ENCODE measurements at regions not wholly inside any gene's neighbourhood (a gene's known extent, or its start where the extent isn't known, plus 50 kb on each side); places are given as distances from the start of the nearest gene placed in this dataset.

DNA sequence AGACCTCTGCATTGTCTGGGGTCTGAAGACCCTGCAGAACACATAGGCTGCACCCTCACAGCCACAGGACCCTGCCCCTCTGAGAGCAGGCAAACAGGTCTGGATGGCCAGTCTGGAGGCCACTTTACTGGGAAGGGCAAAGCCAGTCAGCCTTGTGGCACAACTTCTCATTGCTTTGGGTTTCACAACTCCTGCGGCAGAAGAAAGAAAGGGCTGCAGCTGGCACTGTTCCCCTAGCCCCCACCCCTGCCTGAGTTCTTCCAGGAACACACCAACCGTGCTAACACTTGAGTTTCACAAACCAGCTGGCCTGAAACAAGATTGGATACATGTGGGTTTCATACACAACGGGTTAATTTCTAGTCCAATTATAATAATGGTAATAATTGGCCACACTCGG is 276.5 kb upstream of the MGAT5 start:
- TF ChIP-seq, protein P1, sequence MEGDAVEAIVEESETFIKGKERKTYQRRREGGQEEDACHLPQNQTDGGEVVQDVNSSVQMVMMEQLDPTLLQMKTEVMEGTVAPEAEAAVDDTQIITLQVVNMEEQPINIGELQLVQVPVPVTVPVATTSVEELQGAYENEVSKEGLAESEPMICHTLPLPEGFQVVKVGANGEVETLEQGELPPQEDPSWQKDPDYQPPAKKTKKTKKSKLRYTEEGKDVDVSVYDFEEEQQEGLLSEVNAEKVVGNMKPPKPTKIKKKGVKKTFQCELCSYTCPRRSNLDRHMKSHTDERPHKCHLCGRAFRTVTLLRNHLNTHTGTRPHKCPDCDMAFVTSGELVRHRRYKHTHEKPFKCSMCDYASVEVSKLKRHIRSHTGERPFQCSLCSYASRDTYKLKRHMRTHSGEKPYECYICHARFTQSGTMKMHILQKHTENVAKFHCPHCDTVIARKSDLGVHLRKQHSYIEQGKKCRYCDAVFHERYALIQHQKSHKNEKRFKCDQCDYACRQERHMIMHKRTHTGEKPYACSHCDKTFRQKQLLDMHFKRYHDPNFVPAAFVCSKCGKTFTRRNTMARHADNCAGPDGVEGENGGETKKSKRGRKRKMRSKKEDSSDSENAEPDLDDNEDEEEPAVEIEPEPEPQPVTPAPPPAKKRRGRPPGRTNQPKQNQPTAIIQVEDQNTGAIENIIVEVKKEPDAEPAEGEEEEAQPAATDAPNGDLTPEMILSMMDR (IDR thresholded peaks at IDR 0.05) = no peak

DNA sequence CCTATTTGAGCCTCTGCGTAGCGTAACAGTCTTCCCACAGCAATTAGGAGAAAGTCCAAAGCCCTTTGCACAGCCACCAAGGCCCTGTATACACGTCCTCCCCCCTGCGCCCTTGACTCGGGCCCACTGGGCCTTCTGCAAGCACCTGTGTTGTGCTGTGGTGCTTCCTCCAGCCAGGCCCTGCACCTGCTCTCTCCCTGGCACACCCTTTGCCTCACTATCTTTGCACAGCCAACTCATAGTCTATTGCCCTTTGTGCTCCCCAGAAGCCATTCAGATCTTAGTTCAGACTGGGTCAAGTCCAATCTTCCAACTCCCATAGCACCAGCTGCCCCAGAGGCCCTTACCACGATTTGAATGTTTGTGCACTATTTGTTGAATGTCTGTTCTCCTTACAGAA is 271.6 kb upstream of the MGAT5 start:
- no peak overlapping the region for H3K27ac ChIP-seq
- H3K4me3 ChIP-seq = no peak overlapping the region
- DNase-seq (ENCODE audit: low spot score) = no peak
- TF ChIP-seq, protein P1 (IDR thresholded peaks at IDR 0.05) = no peak

More for the DNA sequence above, 276.5 kb upstream of the MGAT5 start:
- no peak for DNase-seq (ENCODE audit: low spot score)
- Histone ChIP-seq H3K27ac (no peak overlapping the region), H3K4me3 (no peak overlapping the region)

DNA sequence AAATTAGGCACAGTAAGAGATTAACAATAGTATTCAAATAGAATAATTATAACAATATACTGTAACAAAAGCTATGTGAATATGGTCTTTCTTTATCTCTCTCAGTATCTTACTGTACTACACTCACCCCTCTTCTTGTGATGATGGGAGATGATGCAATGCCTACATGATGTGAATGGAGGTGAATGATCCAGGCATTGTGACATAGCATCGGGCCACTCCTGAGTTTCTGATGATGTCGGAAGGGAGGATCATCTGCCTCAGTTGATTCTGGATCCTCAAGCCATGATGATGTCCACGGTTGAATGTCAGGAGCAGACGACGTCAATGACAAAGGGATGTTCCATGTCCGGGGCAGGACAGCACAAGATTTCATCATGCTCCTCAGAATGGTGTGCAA is 268.3 kb upstream of the MGAT5 start:
- H3K27ac ChIP-seq = no peak overlapping the region
- TF ChIP-seq, protein P1 (IDR thresholded peaks at IDR 0.05) = no peak
- H3K4me3 ChIP-seq = no peak overlapping the region
- no peak for DNase-seq (ENCODE audit: low spot score)

DNA sequence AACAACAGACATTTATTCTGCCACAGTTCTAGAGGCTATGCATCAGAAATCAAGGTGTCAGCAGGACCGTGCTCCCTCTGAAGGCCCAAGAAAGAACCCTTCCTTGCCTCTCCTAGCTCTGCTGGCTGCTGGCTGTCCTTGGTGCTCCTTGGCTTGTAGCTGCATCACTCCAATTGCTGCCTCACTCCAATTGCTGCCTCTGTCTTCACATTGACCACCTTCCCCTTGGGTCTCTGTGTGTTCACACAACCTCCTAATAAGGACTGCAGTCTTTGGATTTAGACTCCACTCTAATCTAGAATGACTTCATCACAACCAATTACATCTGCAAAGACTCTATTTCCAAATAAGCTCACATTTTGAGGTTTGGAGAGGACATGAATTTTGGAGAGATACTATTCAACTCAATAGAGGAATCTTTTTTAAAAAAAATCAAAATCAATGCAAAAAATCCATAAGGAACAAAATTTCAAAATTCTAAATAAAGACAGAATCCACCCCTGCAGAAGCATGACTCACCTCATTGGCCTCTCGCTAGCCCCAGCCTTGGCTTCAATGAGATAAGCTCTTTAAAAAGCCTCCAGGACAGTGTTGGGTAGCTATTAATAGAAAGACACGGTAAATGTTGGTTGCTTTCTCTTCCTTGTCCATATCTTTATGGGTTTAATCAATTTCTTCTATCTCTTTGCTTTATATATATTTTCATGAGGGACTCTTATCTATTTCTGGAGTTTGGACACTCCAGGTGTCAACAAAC is 267.6 kb upstream of the MGAT5 start:
- DNase-seq (ENCODE audit: low spot score) = no peak
- TF ChIP-seq, protein P1 (IDR thresholded peaks at IDR 0.05) = no peak
- Histone ChIP-seq H3K27ac (no peak overlapping the region), H3K4me3 (no peak overlapping the region)

DNA sequence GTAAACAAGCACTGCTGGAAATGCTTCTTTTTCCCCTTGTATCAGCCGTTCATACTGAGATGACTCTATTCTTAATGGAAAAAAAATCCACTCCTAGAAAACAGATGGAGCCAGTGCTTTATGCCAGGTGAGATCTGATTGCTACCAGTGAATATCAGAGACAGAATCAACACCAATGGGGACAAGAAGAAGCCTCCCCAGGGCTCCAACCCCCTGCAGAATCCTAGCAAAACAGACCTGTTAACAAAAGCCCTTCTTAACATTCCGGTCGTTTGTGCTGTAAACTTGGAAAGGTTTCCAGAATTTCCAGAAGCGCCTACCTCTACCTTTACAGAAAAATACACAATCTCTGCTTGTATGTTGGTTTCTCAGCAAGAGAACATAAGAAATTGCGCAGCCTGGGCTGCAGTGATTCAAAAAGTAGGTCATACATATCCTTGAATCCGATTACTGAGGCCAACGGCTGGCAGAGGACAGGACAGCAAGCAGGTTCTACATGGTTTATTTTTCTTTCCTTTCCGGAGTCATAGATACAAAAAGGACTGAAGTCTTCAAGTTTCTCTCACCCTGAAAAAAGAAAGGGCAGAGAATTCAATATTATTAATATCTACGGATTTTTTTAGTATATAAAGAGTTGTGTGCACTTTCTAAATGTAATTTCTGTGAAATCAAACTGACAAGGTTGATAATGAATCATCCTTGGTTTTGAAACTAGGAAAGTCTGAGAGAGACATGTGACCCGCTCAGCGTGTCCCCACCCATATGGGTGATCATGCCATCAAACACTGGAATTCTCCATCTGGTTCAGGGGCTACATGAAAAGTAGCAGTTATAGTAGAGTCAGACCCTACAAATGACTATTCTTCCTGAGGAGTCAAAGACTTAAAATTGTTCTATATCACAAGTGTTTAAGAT is 266.7 kb upstream of the MGAT5 start:
- DNase-seq (ENCODE audit: low spot score) = no peak
- TF ChIP-seq, protein P1 (IDR thresholded peaks at IDR 0.05) = no peak
- H3K4me3 ChIP-seq = no peak overlapping the region
- H3K27ac ChIP-seq = no peak overlapping the region

DNA sequence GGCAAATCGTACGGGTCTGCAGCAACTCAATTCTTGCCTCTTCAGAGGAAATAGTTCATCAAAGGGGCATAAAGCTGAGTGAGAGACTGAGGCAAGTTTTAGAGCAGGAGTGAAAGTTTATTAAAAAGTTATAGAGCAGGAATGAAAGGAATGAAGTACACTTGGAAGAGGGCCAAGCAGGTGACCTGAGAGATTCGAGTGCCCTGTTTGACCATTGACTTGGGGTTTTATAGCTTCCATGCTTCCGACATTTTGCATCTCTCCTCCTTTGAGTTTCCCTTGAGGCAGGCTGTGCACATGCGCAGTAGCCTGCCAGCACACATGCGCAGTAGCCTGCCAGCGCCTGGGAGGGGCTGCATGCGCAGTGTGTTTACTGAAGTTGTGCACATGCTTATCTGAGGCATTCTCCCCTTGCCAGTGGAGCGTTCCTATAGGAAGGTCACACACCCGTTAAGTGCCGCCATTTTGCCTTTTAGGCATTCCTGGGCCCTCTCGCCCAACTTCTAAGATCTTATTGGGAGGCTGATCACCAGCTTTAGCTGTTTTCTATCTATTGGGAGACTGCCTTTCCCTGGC is 265.5 kb upstream of the MGAT5 start:
- H3K4me3 ChIP-seq = no peak overlapping the region
- TF ChIP-seq, protein P1 (IDR thresholded peaks at IDR 0.05) = no peak
- no peak for DNase-seq (ENCODE audit: low spot score)
- H3K27ac ChIP-seq = no peak overlapping the region

Data from coronary artery (tissue), 2 donors.